Ascending aorta (tissue), 2 donors: ENCODE measurements at regions not wholly inside any gene's neighbourhood (a gene's known extent, or its start where the extent isn't known, plus 50 kb on each side); places are given as distances from the start of the nearest gene placed in this dataset.

Experiments
- DNase-seq, 2 donors: peaks; one replicate each; pipeline ENCODE4 v3.0.0-alpha.2; 2019; ENCODE audit warnings: low spot score in 2 of 2
- H3K27ac ChIP-seq, 2 donors: fragments of 200-600 bp; sonication (generic); one replicate each; pipeline ENCODE4 v1.5.1; 2016 to 2017; ENCODE audit warnings: mild to moderate bottlenecking in 1 of 2
- H3K27me3 ChIP-seq: fragments of 200-600 bp; sonication (generic); one replicate; pipeline ENCODE4 v1.5.1; 2017
- H3K36me3 ChIP-seq, 2 donors: fragments of 200-600 bp; sonication (generic); one replicate each; pipeline ENCODE4 v1.5.1; 2016
- H3K4me1 ChIP-seq, 2 donors: fragments of 200-600 bp; sonication (generic); one replicate each; pipeline ENCODE4 v1.5.1; 2016 to 2017; ENCODE audit warnings: mild to moderate bottlenecking in 1 of 2
- H3K4me3 ChIP-seq, 2 donors: fragments of 200-600 bp; sonication (generic); one replicate each; pipeline ENCODE4 v1.5.1; 2016 to 2017; ENCODE audit warnings: mild to moderate bottlenecking in 1 of 2
- H3K9me3 ChIP-seq, 2 donors: fragments of 200-600 bp; sonication (generic); one replicate each; pipeline ENCODE4 v1.5.1; 2016
- intact Hi-C: fragments of 100-400 bp; cut with DNase I; formaldehyde crosslinking; loops from one replicate; pipeline ENCODE4 v1.15.1; 2023
- TF ChIP-seq, protein P1 (sequence below), 3 experiments: fragments of 200-600 bp in 2 of 3; fragments of 450-650 bp in 1 of 3; sonication (generic) in 2 of 3; IDR thresholded peaks; one replicate each; pipeline ENCODE4 v1.5.1; 2016 to 2019; ENCODE audit warnings: antibody characterized with exemption in 3 of 3, mild to moderate bottlenecking in 1 of 3, moderate library complexity in 1 of 3

DNA sequence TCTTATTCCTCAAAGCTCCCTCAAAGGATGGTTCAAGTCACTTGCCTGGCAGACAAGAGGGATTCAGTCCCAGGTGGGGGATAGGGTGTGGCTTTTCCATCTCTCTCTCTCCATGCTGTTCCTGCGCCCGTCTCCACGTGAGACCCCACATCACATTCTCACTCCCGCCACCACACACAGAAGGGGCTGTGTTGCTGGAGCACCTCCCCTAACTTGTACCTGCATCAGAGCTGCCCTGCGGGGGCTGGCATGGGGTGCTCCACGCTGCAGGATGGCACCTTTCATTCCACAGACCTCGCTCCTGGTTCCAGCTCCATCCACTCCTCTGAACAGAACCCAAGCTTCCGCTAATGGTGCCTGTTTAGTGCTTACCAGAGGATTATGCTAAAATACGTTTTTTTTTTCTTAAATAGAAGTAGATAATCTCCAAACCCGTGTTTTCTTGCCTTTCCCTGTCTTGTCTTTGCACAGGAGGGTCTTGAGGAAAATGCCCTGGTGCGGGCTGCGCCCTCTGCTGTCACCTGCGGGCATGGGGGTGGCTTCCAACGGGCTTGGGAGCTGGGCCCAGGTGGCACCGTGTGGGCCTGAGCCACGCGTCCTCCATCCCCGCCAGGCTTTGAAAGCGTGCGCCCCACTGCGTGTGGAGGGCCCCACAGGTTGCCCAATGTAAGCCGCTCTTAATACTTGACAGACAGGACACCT is 985.6 kb downstream of the BRD1 start:
- Histone ChIP-seq H3K27me3 (no peaks in the 10 kb centered on the region), H3K4me1 (no peaks in the 10 kb centered on the region), H3K4me3 (no peak overlapping the region), H3K36me3 (no peaks in the 10 kb centered on the region), H3K9me3 (no peaks in the 10 kb centered on the region), H3K27ac (no peak overlapping the region)
- no peak for DNase-seq
- intact Hi-C loops, result no loop called here
- TF ChIP-seq, protein P1, sequence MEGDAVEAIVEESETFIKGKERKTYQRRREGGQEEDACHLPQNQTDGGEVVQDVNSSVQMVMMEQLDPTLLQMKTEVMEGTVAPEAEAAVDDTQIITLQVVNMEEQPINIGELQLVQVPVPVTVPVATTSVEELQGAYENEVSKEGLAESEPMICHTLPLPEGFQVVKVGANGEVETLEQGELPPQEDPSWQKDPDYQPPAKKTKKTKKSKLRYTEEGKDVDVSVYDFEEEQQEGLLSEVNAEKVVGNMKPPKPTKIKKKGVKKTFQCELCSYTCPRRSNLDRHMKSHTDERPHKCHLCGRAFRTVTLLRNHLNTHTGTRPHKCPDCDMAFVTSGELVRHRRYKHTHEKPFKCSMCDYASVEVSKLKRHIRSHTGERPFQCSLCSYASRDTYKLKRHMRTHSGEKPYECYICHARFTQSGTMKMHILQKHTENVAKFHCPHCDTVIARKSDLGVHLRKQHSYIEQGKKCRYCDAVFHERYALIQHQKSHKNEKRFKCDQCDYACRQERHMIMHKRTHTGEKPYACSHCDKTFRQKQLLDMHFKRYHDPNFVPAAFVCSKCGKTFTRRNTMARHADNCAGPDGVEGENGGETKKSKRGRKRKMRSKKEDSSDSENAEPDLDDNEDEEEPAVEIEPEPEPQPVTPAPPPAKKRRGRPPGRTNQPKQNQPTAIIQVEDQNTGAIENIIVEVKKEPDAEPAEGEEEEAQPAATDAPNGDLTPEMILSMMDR (IDR thresholded peaks at IDR 0.05), result no peak

DNA sequence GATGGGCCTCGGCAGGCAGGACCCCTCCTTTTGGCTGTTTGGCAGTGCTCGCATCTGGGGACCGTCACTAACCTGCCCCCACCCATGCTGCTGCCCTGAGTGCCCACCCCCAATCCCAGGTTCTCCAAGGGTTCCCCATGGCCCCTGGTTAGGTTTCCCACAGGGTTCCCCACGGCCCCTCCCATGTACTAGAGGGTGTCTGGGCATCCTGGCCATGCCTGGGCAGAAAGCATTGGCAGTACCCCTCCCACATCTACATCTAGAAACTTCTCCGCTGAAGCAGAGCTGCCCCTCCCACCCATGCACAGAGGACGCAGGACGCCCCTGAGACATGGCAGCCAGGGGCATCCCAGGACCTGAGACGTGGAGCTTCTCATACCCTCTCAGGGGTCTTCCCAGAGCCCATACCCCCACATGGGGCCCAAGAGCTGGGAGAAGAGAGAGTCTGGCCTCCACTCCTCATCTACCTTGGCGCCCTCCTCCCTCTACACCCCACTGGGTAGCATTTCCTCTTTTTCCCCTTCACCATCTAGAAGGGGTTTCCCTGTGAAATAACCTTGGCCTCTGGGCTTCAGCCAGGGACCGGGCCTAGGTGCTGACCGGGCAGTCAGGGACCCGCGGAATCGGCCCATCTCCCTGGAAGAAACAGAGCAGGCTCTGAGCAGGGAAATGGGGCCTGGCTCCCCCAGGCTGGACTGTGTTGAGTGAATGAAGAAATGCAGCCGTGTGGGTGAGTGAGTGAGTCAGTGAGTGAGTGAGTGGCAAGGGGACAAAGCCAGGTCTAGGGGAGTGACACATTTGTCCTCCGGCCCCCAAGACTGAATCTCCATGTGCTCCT is 987.3 kb downstream of the BRD1 start:
- no peaks in the 10 kb centered on the region for H3K9me3 ChIP-seq
- H3K27ac ChIP-seq, result no peak overlapping the region
- no peaks in the 10 kb centered on the region for H3K27me3 ChIP-seq
- intact Hi-C loops, result no loop called here
- no peak overlapping the region for H3K4me3 ChIP-seq
- TF ChIP-seq, protein P1 (IDR thresholded peaks at IDR 0.05), result no peak
- H3K36me3 ChIP-seq, result no peaks in the 10 kb centered on the region
- DNase-seq, result no peak
- no peaks in the 10 kb centered on the region for H3K4me1 ChIP-seq

DNA sequence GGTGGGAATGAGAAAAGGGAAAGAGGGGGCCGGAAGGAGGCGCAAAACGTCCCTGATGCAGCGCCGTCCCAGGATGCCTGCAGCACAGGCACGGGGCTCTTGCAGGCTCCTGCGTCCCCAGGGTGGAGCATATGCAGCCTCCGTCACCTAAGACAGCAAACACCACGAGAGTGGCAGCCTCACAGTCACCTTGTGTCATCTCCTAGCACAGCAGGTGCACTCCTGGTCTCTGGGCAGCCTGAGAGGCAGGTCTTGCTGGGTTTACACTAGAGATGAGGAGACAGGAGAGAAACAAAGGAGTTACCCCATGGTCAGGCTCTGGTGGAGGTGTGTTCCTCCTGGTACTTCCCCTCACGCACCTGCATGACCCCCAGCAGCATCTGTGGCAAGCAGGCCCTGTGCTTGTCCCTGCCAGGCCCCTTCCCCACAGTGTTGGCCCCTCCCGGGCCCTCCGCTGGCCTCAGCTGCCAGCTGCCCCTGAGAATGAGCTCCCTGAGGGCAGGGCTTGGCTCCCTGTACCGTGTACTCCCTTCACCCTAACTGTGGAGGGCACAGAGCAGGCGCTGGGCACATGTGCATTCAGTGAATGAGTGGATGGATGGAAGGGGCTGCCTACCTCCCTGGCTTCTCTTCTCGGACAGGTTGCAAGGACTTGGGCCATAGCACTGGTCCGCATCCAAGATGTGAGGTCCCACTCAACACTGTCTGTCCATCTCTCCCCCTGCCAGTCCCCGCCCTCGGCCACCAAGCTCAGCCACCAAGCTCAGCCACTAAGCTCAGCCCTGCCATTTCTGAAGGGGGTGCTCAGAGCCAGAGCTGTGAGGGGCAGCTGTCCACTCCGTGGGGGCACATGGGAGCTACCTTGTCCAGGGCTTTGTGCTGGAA is 988.6 kb downstream of the BRD1 start:
- no peak overlapping the region for H3K4me3 ChIP-seq
- no peaks in the 10 kb centered on the region for H3K27me3 ChIP-seq
- TF ChIP-seq, protein P1 (IDR thresholded peaks at IDR 0.05), result no peak
- no peak for DNase-seq
- no peaks in the 10 kb centered on the region for H3K4me1 ChIP-seq
- intact Hi-C loops, result no loop called here
- H3K36me3 ChIP-seq, result no peaks in the 10 kb centered on the region
- H3K9me3 ChIP-seq, result no peaks in the 10 kb centered on the region
- H3K27ac ChIP-seq, result no peak overlapping the region

DNA sequence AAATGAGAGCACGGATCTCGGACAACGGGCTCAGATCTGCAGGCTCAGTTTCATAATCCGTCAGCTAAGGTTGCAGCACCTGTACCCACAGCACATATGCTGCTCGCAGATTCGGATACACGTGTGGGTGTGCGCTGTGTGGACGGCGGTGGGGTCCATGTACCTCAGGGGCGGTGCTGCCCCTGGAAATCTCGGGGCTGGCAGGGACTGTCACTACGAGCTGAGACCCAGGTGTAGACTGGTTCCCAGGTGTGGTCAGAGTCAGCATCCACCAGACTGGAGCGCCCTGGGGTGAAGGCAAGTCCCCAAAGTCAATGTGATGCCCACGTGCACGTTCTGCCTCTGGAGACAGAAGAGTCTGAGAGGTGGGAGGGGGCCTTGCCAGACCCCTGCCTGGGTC is 989.3 kb downstream of the BRD1 start:
- H3K36me3 ChIP-seq, result no peaks in the 10 kb centered on the region
- intact Hi-C loops, result no loop called here
- no peaks in the 10 kb centered on the region for H3K27me3 ChIP-seq
- H3K9me3 ChIP-seq, result no peaks in the 10 kb centered on the region
- H3K27ac ChIP-seq, result no peak overlapping the region
- no peak overlapping the region for H3K4me3 ChIP-seq
- DNase-seq, result no peak
- TF ChIP-seq, protein P1 (IDR thresholded peaks at IDR 0.05), result no peak
- no peaks in the 10 kb centered on the region for H3K4me1 ChIP-seq

DNA sequence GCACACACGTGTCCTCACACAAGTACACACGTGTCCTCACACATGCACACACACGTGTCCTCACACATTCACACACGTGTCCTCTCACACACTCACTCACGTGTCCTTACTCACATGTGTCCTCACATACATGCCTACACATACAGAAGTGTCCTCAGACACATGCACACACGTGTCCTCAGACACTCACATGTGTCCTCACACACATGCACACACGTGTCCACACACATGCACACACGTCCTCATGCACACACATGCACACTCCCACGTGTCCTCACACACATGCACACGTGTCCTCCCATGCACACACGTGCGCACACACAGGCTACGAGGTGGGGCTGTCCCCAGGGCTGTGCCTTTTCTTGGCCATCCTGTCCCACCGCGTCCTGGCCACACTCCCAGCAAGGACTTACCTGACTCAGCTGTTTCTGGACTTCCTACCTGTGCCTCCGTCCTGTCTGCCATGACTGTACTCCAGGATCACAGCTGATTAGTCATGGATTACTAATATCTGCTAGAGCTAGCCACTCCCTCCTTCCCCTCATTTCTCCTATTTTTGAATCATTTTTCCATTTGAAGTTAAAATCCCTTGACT is 990.2 kb downstream of the BRD1 start:
- intact Hi-C loops, result no loop called here
- Histone ChIP-seq H3K27me3 (no peaks in the 10 kb centered on the region), H3K4me1 (no peaks in the 10 kb centered on the region), H3K4me3 (no peak overlapping the region), H3K9me3 (no peaks in the 10 kb centered on the region), H3K36me3 (no peaks in the 10 kb centered on the region), H3K27ac (no peak overlapping the region)
- TF ChIP-seq, protein P1 (IDR thresholded peaks at IDR 0.05), result no peak
- peak in 1 of 2 donors; percentile 22 for DNase-seq
